HPDE6-E6E7 (cell line): ENCODE measurements at regions not wholly inside any gene's neighbourhood (a gene's known extent, or its start where the extent isn't known, plus 50 kb on each side); places are given as distances from the start of the nearest gene placed in this dataset.
"Not testable (repeated sequence)": the region's sequence is repeated elsewhere in the genome, so short reads cannot be mapped to it uniquely, and the experiment has no call there.

Experiments used
- DNase-seq: peaks from one replicate; pipeline ENCODE4 v3.0.0; 2011; ENCODE audit warnings: missing footprints; ENCODE audit errors: extremely low spot score

DNA sequence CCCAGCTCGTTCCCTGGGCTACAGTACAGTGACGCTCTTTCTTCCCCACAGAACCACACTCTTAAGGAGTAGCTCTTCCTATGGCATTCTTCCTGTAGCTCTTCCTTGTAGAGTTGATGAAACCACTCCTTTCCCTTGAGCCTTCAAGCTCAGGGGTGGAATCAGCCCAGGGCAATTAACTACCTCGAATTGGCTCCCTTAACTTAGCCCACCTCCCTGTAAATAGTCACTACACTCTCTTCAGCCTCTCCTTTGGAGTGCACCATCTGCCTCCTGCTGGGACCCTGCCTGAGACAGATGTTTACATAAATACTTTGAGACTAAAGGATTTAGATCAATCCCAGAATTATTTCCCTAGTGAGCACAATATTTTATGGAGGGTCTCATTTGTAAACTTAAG is 537.8 kb upstream of the AUTS2 start:
- no peak for DNase-seq

DNA sequence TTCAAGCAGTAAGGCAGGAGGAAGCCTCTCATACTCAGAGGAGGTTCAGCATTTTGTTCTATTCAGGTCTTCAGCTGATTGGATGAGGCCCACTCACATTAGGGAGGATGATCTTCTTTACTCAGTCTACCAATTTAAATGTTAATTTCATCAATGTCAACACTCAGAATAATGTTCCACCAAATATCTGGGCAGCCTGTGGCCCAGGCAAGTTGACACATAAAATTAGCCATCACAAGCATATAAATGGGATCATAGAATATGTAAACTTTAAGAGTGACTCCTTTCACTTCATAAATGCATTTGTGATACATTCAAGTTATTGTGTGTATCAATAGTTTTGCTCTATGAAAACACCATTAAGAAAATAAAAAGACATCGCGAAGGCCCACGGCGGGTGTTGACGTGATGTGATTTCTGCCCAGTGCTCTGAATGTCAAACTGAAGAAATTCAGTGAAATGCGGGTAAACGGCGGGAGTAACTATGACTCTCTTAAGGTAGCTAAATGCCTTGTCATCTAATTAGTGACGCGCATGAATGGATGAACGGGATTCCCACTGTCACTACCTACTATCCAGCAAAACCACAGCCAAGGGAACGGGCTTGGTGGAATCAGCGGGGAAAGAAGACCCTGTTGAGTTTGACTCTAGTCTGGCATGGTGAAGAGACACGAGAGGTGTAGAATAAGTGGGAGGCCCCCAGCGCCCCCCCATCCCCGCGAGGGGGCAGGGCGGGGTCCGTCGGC is 536.1 kb upstream of the AUTS2 start:
- DNase-seq, result no peak

DNA sequence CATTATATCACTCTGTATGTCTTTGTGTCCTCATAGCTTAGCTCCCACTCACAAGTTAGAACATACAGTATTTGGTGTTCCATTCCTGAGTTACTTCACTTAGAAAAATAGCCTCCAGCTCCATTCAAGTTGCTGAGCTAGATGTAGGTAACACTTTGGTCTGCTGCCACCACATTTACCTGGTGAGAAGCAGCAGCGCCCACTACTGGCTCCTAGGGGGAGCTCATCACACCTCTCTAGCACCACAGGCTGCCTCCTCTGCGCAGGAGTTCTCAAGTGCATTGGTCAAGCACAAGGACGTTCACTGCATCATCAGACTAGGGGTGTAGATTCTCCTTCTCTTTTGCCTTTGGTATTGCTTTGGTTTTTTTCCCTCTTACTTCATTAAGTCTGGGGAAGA is 530.9 kb upstream of the AUTS2 start:
- DNase-seq, result no peak

DNA sequence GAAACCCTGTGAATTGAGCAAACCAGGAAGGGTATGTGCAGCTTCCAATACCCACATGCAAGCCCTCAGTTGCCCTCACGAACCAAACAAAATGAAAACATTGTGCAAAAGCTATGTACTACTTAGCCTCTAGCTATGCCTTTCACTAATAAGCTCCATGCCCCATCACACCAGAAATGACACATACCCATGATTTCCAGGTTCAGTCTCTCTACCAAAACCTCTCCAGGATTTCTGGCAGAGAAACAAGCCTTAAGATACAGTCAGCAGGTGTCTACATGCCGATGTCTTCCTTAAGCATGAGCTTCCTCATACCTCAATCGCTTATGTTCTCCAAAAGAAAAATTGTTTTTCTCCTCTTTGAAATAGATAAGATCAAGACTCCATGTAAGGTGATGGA is 527.8 kb upstream of the AUTS2 start:
- DNase-seq, result no peak

DNA sequence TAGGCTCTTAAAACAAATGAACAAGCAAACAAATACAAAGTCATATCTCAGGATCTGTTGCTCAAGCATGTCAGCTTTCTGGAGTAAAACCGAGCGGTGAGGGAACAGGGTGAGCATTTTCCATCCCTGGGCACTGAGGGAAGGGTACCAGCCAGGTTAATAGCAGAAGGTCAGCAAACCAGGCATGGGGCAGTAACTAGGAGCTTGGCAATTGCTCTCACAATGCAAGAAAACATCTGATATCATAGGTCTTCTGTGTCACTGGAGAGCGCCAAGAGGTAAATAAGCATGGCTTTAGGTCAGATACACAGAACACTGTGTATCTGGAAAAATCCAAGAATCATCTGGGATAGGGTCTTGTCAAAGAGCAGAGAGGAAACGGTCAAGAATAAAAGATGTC is 521.7 kb upstream of the AUTS2 start:
- no peak for DNase-seq

DNA sequence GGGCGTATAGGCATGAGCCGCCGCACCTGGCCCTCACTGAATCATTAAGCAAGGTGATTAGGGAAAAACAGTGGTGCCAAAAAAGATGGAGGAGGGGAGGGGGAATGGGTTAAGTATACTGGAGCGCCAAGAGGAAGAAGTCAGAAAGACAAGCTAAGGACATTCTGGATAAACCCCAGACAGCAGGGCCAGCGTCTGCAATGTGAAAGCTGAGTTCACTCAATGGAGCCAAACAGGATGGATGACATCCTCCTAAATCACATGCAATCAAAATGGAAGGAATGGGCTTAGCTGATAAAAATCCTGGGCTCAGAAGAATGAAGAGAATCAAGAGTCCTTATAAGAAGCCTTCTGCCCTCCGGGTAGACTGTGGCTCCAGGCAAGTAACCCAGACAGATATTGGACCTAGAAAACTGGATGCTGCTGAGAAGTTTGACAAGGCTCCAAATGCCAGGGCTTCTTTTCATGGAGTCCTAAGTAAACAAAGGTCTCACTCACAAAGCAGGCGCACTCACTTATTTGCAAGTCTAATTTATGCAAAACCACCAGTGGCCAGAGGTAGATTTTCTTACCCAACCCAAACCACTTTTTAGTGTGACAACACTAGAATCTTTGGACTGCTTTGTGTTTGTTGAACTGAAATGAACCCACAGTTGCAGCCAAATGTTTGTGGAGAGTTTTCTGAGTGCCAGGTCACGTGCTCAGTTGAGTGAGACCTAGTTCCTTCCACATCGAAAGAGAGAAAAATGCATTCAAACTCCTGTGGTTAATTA is 519.1 kb upstream of the AUTS2 start:
- no peak for DNase-seq

DNA sequence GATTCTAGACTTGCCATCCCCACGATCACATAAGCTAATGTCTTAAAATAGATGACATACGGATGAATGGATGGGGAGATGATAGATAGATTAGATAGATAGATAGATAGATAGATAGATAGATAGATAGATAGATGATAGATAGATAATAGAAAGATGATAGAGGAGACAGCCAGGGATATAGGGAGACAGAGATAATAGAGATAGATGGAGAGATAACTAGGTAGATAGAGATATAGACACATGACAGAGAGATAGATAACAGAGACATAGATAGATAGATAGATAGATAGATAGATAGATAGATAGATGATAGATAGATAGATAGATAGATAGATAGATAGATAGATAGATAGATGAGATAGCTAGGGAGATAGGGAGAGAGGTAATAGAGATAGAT is 511.0 kb upstream of the AUTS2 start:
- not testable (repeated sequence) for DNase-seq

DNA sequence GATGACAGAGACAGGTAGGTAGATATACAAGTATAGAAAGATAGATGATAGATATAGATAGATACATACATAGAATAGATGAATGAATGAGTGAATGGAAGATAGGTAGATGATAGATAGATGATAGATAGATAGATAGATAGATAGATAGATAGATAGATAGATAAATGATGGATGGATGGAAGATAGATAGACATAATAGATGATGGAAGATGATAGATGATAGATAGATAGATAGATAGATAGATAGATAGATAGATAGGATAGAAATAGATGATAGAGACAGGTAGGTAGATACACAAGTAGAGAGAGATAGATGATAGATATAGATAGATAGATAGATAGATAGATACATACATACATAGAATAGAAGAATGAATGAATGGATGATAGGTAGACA is 510.1 kb upstream of the AUTS2 start:
- DNase-seq, result no peak

DNA sequence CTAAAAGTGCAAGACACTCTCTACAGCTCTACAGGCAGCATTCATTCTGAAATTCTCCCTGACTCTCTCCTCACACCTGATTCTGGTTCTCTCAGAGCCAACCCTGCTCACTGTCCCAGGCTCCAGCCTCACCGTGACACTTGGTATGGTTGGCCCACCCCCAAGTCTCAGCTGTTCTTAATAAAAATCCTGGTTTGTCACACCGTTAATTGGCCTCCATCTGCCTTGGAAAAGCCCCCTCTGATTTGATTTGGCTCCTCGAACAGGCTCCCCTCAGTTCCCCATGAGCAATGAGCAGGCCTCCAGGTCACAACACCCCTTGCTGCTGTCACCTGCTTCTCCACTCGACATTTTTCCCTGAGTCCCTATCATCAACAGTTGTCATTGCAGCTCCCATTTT is 507.3 kb upstream of the AUTS2 start:
- DNase-seq, result no peak

DNA sequence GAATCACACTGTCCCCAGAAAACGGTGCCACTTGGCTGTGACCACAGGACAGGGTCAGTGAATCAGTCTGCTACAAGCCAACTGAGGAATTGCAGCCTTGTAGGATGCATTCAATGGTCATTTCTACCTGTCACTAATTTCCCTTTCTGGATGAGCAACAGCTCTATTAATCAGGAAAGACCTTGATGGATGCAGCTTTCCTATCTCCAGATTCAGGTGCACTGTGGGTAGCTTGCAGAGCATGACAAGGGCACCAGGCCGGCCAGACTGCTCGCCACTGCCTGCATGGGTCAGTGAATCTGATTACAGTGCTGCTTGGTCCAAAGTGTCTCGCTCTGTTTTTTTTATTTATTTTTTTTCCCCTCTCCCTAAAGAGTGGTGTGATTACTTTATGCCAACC is 506.8 kb upstream of the AUTS2 start:
- DNase-seq, result no peak

DNA sequence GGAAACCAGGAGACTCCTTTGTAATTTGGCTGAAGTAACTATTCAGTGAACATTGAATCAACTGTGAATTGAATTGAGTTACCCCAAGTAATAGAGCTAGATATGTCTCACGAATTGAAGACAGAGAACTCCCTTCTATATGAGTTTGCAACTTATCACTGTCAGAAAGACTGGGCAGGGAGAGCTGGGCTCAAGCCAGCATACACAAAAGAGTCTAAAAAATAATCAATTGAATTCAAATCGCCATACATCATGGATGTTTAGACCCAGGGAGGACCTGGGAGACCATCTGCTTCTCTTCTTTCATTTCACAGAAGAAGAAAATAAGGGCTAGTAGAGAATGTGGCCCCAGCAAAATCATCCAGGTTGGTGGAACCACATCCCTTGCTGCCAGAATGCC is 503.1 kb upstream of the AUTS2 start:
- DNase-seq, result no peak

DNA sequence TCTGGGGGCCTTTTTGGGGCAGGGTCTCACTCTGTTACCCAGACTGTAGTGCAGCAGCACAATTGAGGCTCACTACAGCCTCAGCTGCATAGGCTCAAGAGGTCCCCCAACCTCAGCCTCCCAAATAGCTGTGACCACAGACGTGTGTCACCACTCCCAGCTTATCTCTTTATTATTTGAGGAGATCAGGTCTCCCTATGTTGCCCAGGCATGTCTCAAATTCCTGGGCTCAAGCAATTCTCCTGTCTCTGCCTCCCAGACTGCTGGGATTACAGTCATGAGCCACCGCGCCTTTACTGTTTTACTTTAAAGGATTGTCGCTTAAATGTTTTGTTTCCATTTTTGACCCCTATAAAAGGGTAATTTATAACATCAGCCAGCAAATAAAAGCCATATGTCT is 502.6 kb upstream of the AUTS2 start:
- no peak for DNase-seq

DNA sequence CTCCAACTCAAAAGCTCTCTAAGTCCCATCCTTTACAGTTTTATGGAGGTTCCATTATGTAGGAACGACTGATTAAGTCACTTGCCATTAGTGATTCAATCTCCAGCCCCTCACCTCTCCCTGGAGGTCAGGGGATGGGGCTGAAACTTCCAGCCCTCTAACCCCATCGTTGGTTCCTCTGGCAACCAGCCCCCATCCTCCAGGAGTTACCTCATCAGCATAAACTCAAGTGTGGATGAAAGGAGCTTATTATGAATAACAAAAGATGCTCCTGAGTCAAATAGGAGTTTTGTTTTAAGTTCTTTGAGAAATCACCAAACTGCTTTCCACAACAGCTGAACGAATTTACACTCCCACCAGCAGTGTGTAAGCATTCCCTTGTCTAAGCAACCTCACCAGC is 494.3 kb upstream of the AUTS2 start:
- no peak for DNase-seq

DNA sequence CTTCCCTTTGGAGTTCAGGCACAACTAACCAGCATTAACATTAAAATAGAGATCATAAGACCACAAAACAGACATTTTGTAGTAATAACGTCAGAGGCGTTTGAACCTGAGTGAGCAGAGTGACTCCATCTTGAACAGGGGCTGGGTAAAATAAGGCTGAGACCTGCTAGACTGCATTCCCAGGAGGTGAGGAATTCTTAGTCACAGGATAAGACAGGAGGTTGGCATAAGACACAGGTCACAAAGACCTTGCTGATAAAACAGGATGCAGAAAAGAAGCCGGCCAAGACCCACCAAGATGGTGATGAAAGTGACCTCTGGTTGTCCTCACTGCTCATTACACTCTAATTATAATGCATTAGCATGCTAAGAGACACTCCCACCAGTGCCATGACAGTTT is 493.2 kb upstream of the AUTS2 start:
- DNase-seq, result no peak

DNA sequence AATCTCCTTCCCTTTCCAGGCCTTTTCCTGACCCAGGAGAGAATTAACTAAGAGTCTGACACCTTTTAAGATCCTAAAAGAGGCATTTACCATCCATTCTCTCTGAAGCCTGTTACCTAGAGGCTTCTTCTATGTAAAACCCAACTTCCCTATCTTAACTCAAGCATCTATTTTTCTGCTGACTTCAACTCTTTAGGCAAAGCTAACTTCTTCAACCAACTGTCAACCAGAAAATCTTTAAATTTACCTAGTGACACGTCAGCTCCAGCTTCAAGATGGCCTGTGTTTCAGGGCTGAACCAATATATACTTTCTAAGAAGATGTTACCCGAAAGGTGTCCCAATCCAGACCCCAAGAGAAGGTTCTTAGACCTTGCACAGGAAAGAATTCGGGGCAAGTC is 492.3 kb upstream of the AUTS2 start:
- no peak for DNase-seq

DNA sequence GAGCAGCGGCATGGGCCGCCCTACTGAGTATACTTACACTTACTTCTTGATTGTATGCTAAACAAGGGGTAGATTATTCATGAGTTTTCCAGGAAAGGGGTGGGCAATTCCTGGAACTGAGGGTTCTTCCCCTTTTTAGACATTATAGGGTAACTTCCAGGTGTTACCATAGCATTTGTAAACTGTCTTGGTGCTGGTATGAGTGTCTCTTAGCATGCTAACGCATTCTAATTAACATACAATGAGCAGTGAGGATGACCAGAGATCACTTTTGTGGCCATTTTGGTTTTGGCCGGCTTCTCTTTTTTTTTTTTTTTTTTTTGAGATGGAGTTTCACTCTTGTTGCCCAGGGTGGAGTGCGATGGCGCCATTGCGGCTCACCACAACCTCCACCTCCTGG is 491.8 kb upstream of the AUTS2 start:
- not testable (repeated sequence) for DNase-seq

DNA sequence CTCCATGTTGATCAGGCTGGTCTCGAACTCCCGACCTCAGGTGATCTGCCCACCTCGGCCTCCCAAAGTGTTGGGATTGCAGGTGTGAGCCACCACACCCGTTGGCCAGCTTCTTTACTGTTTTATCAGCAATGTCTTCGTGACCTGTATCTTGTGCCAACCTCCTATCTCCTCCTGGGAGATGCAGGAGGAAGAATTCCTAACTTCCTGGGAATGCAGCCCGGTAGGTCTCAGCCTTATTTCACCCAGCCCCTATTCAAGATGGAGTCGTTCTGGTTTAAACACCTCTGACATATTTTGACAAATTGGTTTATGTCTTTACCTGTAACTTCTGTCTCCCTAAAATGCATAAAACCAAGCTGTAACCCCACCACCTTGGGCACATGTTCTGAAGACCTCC is 491.3 kb upstream of the AUTS2 start:
- not testable (repeated sequence) for DNase-seq

DNA sequence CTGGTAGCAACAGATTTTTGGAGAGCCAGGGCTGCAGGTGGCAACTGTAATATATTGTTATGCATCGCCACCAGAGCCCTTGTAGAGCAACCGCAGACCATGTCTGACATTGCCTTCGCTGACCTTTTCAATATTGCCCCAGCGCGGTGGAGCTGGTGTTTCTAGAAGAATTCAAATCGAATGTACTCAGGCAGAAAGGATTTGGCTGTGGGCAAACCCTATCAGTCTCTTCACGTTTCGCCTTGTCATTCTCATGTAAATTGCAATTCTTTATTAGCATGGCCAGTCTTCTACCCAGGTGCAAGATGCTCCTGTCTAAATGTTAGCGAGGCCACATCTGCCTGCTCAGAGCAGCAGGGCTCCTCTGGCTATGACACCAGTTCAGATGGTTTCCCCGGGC is 490.2 kb upstream of the AUTS2 start:
- DNase-seq, result no peak

DNA sequence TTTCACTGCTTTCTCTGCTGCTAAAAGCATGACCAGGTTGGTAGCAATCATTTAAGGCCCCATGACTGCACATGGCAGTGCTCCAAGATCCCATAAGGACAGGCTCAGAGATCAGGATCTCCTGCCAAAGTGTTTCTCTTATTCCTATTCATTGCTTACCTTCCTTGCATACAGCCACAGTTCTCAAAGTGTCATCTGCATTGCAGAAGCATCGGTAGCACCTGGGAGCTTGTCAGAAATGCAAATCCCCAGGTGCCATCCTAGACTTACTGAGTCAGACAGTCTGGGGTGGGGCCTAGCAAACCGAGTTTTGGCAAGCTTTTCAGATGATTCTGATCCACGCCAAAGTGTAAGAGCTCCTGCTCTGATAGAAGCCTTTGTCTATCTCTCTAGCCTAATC is 489.0 kb upstream of the AUTS2 start:
- DNase-seq, result no peak

DNA sequence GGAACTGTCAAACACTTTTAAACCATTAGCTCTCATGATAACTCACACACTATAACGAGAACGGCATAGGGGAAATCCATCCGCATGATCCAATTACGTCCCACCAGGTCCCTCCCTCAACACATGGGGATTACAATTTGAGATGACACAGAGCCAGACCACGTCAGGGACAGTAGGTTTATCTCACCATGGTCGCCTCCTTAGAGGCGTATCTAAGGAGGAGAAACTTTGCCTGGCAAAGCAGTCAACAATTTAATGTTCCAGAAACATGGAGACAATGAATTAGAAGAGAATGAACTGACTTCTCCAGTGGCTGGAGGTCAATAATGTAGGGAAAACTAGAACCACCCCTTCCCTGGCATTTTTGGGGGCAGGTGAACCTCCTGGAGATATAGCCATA is 488.4 kb upstream of the AUTS2 start:
- DNase-seq, result no peak

DNA sequence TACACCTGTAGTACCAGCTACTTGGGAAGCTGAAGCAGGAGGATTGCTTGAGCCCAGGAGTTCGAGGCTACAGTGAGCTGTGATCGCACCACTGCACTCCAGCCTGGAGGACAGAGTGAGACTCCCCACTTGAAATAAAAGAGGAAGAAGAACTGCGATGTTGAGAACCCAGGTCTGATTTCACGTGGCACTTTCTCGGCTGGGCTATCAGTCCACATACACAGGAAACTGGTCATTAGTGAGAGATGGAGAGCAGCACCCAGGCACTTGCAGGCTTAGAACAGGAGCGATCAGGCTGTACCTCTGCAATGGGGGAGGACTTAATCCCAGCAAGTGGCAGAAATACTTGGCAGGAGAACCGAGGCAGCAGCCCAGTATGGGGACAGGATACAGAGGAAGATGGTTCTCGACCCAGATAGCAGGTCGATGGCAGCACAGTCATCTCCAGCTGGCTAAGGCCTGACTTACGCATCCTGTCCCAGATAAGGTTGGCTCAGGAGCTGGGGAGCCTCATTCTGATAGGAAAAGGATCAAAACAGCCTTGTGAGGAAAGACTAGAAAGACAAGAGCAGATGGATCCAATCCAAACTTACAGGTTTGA is 487.7 kb upstream of the AUTS2 start:
- DNase-seq, result no peak

DNA sequence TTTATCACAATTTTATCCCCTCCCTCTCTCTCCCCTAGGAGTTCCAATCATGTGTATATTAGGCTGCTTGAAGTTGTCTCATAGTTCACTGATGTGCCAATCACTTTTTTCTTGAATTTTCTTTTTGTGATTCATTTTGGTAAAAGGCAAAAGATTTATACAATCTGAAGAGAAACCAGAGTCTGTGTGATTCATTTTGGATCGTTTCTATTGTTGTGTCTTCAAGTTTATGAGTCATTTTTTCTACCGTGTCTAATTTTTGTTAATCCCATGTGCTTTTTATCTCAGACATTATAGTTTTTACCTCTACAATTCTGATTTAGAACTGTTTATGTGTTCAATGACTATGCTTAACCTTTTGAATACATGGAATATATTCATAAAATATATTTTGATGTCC is 483.9 kb upstream of the AUTS2 start:
- no peak for DNase-seq

DNA sequence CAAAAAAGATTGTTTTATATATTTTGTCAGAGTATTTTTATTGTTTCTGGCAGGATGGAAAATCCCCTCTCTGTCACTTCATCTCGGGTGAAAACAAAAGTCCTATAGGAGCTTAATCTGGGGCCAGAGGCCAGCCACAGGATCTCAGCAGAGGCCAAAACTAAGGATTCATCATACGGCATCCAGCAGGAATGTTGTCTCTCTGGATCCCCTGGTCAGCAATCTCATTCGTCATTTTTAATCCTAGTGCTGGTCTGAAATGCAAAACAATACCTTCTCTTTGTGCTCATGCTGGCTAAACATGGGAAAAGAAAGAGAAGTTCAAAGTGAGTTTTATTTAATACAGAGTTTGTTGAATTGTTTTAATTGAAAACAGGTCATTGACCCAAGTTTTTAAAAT is 482.5 kb upstream of the AUTS2 start:
- DNase-seq, result no peak
